Panc1 (cell line): ENCODE measurements at regions not wholly inside any gene's neighbourhood (a gene's known extent, or its start where the extent isn't known, plus 50 kb on each side); places are given as distances from the start of the nearest gene placed in this dataset.

Experiments used
- ATAC-seq: fragments of 200-7000 bp; cut with Tn5 transposase; 2 replicates; pipeline ENCODE4 v1.9.1; 2020; ENCODE audit warnings: mild to moderate bottlenecking, moderate library complexity
- BruUV-seq: library from RNA; stranded (reverse); fragments of 400-500 nt; replicated peaks from 2 replicates; lab custom pipeline; 2021; lab: Mats Ljungman, UMichigan
- CTCF ChIA-PET: fragments of 300-600 bp; sonication (Branson Sonifier 250); formaldehyde crosslinking; loops from one replicate; lab custom pipeline; 2022; ENCODE audit warnings: antibody characterized with exemption; lab: Charles Lee
- POLR2A ChIA-PET: fragments of 300-600 bp; sonication (Branson Sonifier 250); formaldehyde crosslinking; loops from one replicate; lab custom pipeline; 2022; ENCODE audit warnings: antibody characterized with exemption; lab: Charles Lee
- DNase-seq: peaks from one replicate; pipeline ENCODE4 v3.0.0-alpha.2; 2010; ENCODE audit warnings: low read depth, low spot score
- H3K27ac ChIP-seq: 2 replicates; pipeline ENCODE4 v1.5.1; 2011; ENCODE audit warnings: mild to moderate bottlenecking, low read length, inconsistent platforms
- H3K27me3 ChIP-seq: fragments of 200-500 bp; sonication (Bioruptor generic); 2 replicates; pipeline ENCODE4 v1.6.0; 2014; ENCODE audit warnings: low read length, inconsistent platforms; ENCODE audit not compliant: control insufficient read depth, insufficient read depth
- H3K36me3 ChIP-seq: fragments of 200-500 bp; sonication (Bioruptor generic); 2 replicates; pipeline ENCODE4 v1.5.1; 2014; ENCODE audit warnings: inconsistent platforms, mild to moderate bottlenecking, low read length, moderate library complexity; ENCODE audit not compliant: control insufficient read depth, insufficient read depth
- H3K4me1 ChIP-seq: 2 replicates; pipeline ENCODE4 v1.5.1; 2011; ENCODE audit warnings: inconsistent platforms, mild to moderate bottlenecking, low read length, moderate library complexity; ENCODE audit not compliant: control insufficient read depth, insufficient read depth
- H3K4me3 ChIP-seq, 2 experiments: 2 replicates each; pipeline ENCODE4 v1.5.1; 2011 to 2012; ENCODE audit warnings: low read depth in 2 of 2, low read length in 2 of 2, mild to moderate bottlenecking in 2 of 2, inconsistent platforms in 1 of 2, moderate library complexity in 1 of 2
- H3K9me3 ChIP-seq: fragments of 200-500 bp; sonication (Bioruptor generic); 2 replicates; pipeline ENCODE4 v1.5.1; 2014; ENCODE audit warnings: low read depth, mild to moderate bottlenecking, inconsistent platforms, low read length, moderate library complexity; ENCODE audit not compliant: control insufficient read depth, insufficient read depth
- POLR2AphosphoS5 ChIP-seq: IDR thresholded peaks from 2 replicates; pipeline ENCODE4 v1.6.1; 2012; ENCODE audit warnings: mild to moderate bottlenecking, low read depth, low read length, moderate library complexity
- SIN3A ChIP-seq: IDR thresholded peaks from 2 replicates; pipeline ENCODE4 v1.6.1; 2012; ENCODE audit warnings: low read depth, mild to moderate bottlenecking, low read length, moderate library complexity, borderline replicate concordance; ENCODE audit not compliant: insufficient read depth
- TCF7L2 ChIP-seq: IDR thresholded peaks from 2 replicates; pipeline ENCODE4 v1.6.1; 2011; ENCODE audit warnings: mild to moderate bottlenecking, low read depth, low read length, inconsistent platforms
- in situ Hi-C: cut with HindIII; loops from 2 replicates; pipeline ENCODE4 v1.10.0; 2016; ENCODE audit warnings: low sequenced_read_pairs, low pct_unique_long_range_greater_than_20kb
- intact Hi-C: fragments of 100-400 bp; cut with micrococcal nuclease; formaldehyde crosslinking; loops from one replicate; pipeline ENCODE4 v1.10.0; 2022; ENCODE audit not compliant: unreplicated experiment
- TF ChIP-seq, protein P1 (sequence below): fragments of 450-650 bp; IDR thresholded peaks from 2 replicates; pipeline ENCODE4 v1.5.1; 2017; ENCODE audit warnings: mild to moderate bottlenecking
- TF ChIP-seq, protein P2 (sequence below), 2 experiments: IDR thresholded peaks; 2 replicates each; pipeline ENCODE4 v1.6.1; 2011 to 2012; ENCODE audit warnings: low read depth in 2 of 2, control low read depth in 1 of 2, low read length in 1 of 2, mild to moderate bottlenecking in 1 of 2, moderate library complexity in 1 of 2; ENCODE audit not compliant: insufficient read depth in 1 of 2

GRCh38 chr6:91717094-91717493 is 1130.2 kb upstream of the MAP3K7 start:
- ATAC-seq (no peak), DNase-seq (no peak)
- BruUV-seq = no TSS peak
- intact Hi-C loops (no loop called here), in situ Hi-C loops (no loop called here)
- TF ChIP-seq, protein P1, sequence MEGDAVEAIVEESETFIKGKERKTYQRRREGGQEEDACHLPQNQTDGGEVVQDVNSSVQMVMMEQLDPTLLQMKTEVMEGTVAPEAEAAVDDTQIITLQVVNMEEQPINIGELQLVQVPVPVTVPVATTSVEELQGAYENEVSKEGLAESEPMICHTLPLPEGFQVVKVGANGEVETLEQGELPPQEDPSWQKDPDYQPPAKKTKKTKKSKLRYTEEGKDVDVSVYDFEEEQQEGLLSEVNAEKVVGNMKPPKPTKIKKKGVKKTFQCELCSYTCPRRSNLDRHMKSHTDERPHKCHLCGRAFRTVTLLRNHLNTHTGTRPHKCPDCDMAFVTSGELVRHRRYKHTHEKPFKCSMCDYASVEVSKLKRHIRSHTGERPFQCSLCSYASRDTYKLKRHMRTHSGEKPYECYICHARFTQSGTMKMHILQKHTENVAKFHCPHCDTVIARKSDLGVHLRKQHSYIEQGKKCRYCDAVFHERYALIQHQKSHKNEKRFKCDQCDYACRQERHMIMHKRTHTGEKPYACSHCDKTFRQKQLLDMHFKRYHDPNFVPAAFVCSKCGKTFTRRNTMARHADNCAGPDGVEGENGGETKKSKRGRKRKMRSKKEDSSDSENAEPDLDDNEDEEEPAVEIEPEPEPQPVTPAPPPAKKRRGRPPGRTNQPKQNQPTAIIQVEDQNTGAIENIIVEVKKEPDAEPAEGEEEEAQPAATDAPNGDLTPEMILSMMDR = no peak
- TF ChIP-seq SIN3A = no peak
- TF ChIP-seq, protein P2, sequence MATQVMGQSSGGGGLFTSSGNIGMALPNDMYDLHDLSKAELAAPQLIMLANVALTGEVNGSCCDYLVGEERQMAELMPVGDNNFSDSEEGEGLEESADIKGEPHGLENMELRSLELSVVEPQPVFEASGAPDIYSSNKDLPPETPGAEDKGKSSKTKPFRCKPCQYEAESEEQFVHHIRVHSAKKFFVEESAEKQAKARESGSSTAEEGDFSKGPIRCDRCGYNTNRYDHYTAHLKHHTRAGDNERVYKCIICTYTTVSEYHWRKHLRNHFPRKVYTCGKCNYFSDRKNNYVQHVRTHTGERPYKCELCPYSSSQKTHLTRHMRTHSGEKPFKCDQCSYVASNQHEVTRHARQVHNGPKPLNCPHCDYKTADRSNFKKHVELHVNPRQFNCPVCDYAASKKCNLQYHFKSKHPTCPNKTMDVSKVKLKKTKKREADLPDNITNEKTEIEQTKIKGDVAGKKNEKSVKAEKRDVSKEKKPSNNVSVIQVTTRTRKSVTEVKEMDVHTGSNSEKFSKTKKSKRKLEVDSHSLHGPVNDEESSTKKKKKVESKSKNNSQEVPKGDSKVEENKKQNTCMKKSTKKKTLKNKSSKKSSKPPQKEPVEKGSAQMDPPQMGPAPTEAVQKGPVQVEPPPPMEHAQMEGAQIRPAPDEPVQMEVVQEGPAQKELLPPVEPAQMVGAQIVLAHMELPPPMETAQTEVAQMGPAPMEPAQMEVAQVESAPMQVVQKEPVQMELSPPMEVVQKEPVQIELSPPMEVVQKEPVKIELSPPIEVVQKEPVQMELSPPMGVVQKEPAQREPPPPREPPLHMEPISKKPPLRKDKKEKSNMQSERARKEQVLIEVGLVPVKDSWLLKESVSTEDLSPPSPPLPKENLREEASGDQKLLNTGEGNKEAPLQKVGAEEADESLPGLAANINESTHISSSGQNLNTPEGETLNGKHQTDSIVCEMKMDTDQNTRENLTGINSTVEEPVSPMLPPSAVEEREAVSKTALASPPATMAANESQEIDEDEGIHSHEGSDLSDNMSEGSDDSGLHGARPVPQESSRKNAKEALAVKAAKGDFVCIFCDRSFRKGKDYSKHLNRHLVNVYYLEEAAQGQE (IDR thresholded peaks at IDR 0.05; ENCODE audit: insufficient read depth in 1 of 2, low read depth in 2 of 2, low read length in 1 of 2) = no peak
- TF ChIP-seq TCF7L2 = no peak
- no peak for TF ChIP-seq POLR2AphosphoS5
- Histone ChIP-seq H3K27ac (no peak overlapping the region), H3K9me3 (no peaks in the 10 kb centered on the region), H3K4me1 (no peaks in the 10 kb centered on the region), H3K4me3 (no peak overlapping the region), H3K36me3 (no peaks in the 10 kb centered on the region), H3K27me3 (no peaks in the 10 kb centered on the region)
- POLR2A ChIA-PET = no interaction called here
- CTCF ChIA-PET = no interaction called here

DNA sequence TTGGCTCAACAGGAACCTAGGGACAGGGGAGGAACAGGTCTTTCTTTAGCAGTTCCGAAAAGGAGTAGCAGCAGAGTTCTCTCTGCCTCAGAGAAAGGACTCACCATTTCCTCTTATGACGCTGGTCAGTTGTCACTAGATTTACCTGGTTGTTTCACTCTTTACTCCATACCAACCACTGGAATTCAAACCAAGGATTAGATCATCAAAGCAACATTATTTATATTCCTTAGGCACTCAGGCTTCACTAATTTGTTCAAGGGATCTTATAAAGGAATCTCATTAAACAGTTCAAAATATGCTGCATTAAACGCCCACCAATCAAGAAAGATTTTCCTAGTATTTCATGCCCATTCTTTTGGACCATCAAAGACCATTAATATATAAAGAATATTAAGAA is 1129.5 kb upstream of the MAP3K7 start:
- ATAC-seq (no peak), DNase-seq (no peak)
- Histone ChIP-seq H3K9me3 (no peaks in the 10 kb centered on the region), H3K4me3 (no peak overlapping the region), H3K27ac (no peak overlapping the region), H3K36me3 (no peaks in the 10 kb centered on the region), H3K27me3 (no peaks in the 10 kb centered on the region), H3K4me1 (no peaks in the 10 kb centered on the region)
- intact Hi-C loops = no loop called here
- in situ Hi-C loops = no loop called here
- TF ChIP-seq POLR2AphosphoS5 (no peak), SIN3A (no peak), TCF7L2 (no peak)
- TF ChIP-seq, protein P2 (IDR thresholded peaks at IDR 0.05; ENCODE audit: insufficient read depth in 1 of 2, low read depth in 2 of 2, low read length in 1 of 2) = no peak
- TF ChIP-seq, protein P1 = no peak
- ChIA-PET CTCF (no interaction called here), POLR2A (no interaction called here)
- no TSS peak for BruUV-seq
